Testis (tissue), 2 donors: ENCODE measurements at regions not wholly inside any gene's neighbourhood (a gene's known extent, or its start where the extent isn't known, plus 50 kb on each side); places are given as distances from the start of the nearest gene placed in this dataset.
"Not testable (repeated sequence)": the region's sequence is repeated elsewhere in the genome, so short reads cannot be mapped to it uniquely, and the experiment has no call there.

Experiments used
- DNase-seq: peaks from one replicate; pipeline ENCODE4 v3.0.0-alpha.2; 2019
- H3K27ac ChIP-seq, 2 donors: fragments of 200-600 bp; sonication (generic); one replicate each; pipeline ENCODE4 v1.5.1; 2019
- H3K27me3 ChIP-seq: fragments of 200-600 bp; sonication (generic); one replicate; pipeline ENCODE4 v1.5.1; 2019
- H3K36me3 ChIP-seq: fragments of 200-600 bp; sonication (generic); one replicate; pipeline ENCODE4 v1.5.1; 2017; ENCODE audit warnings: low read depth; ENCODE audit errors: missing control alignments
- H3K4me1 ChIP-seq: fragments of 200-600 bp; sonication (generic); one replicate; pipeline ENCODE4 v1.5.1; 2019
- H3K4me3 ChIP-seq, 2 donors: fragments of 200-600 bp; sonication (generic); one replicate each; pipeline ENCODE4 v1.5.1; 2017 to 2019
- H3K9me3 ChIP-seq: fragments of 200-600 bp; sonication (generic); one replicate; pipeline ENCODE4 v1.5.1; 2017
- CTCF ChIP-seq, 3 experiments: fragments of 450-650 bp in 2 of 3; fragments of 200-600 bp in 1 of 3; sonication (generic) in 1 of 3; IDR thresholded peaks; one replicate each; pipeline ENCODE4 v1.5.1; 2016 to 2019; ENCODE audit warnings: antibody characterized with exemption in 3 of 3, mild to moderate bottlenecking in 2 of 3, moderate library complexity in 1 of 3
- POLR2A ChIP-seq: fragments of 450-650 bp; IDR thresholded peaks from one replicate; pipeline ENCODE4 v1.6.1; 2017; ENCODE audit warnings: antibody characterized with exemption, mild to moderate bottlenecking, moderate library complexity
- WGBS, 2 donors: methylation state at CpG; one replicate each; pipeline ENCODE4 v1.1.5; 2018; 5-methylcytosine and 5-hydroxymethylcytosine counted together
- intact Hi-C: fragments of 100-400 bp; cut with DNase I; formaldehyde crosslinking; loops from one replicate; pipeline ENCODE4 v1.15.1; 2023; ENCODE audit warnings: low total_unique reads

DNA sequence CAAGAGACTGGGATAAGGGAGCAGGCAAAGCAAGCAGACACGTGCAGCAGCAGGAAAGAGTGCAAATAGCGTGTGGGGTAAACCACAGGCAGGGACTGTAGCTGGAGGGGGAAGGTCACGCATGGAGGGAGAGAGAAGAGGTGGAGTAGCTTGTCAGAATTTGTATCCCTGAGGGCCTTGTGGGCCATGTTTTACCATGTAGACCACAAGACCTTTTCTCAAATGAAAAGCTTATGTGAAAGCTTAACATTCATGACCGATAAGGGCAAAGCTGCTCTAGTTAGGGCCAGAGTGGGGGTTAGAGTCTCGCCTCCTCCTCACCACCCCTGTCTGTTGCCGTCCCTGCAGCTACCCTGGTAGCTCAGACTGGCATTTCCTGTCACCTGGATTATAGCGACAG is 152.9 kb upstream of the E2F7 start:
- WGBS, 2 donors: 85 to 95% methylated on average over 7 of the region's 7 CpGs
- intact Hi-C loops: no loop called here
- DNase-seq: no peak

DNA sequence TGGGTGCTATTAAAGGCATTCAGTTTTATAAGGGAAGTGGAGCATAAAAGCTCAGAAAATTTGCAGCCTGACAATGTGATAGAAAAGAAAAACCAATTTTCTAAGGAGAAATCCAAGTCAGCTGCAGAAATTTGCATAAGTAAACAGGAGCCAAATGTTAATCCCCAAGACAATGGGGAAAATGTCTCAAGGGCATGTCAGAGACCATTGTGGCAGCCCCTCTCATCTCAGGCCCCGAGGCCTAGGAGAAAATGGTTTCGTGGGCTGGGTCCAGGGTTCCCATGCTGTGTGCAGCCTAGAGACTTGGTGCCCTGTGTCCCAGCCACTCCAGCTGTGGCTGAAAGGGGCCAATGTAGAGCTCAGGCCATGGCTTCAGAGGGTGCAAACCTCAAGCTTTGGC is 150.8 kb upstream of the E2F7 start:
- H3K27me3 ChIP-seq, H3K36me3 ChIP-seq, H3K9me3 ChIP-seq, DNase-seq, H3K4me3 ChIP-seq, H3K27ac ChIP-seq, H3K4me1 ChIP-seq, intact Hi-C loops: not testable (repeated sequence)
- WGBS, 2 donors: 82 to 92% methylated on average over 2 of the region's 2 CpGs

More for the DNA sequence above, 152.9 kb upstream of the E2F7 start:
- no peaks in the 10 kb centered on the region for H3K9me3 ChIP-seq
- no peak overlapping the region for H3K4me3 ChIP-seq
- TF ChIP-seq POLR2A: no peak
- H3K4me1 ChIP-seq: no peaks in the 10 kb centered on the region
- no peaks in the 10 kb centered on the region for H3K27me3 ChIP-seq
- no peak overlapping the region for H3K27ac ChIP-seq
- no peaks in the 10 kb centered on the region for H3K36me3 ChIP-seq

DNA sequence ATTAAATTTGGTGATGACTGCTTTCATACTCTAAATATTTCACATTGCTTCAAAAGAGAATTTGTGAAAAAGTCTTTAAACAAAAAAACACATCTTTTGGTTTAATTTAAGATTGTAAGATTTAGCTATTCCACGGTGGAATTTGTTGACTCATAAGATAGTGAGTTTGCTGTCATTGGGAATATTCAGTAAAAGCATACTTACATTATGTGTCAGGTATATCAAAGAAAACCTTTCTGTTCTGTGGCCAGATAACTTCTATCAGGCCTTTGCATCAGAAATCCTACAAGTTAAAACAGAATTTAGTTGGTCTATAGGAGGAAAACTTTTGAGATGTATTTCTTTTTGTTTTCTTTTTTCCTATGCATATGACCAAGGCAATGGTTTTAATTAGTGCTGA is 148.8 kb upstream of the E2F7 start:
- no peaks in the 10 kb centered on the region for H3K9me3 ChIP-seq
- H3K4me1 ChIP-seq: no peaks in the 10 kb centered on the region
- no peak for TF ChIP-seq CTCF (IDR thresholded peaks at IDR 0.05)
- no peak overlapping the region for H3K4me3 ChIP-seq
- DNase-seq: no peak
- intact Hi-C loops: no loop called here
- no peaks in the 10 kb centered on the region for H3K36me3 ChIP-seq
- 92% methylated on average over 1 of the region's 1 CpG for WGBS, 2 donors
- no peak overlapping the region for H3K27ac ChIP-seq
- H3K27me3 ChIP-seq: no peaks in the 10 kb centered on the region

DNA sequence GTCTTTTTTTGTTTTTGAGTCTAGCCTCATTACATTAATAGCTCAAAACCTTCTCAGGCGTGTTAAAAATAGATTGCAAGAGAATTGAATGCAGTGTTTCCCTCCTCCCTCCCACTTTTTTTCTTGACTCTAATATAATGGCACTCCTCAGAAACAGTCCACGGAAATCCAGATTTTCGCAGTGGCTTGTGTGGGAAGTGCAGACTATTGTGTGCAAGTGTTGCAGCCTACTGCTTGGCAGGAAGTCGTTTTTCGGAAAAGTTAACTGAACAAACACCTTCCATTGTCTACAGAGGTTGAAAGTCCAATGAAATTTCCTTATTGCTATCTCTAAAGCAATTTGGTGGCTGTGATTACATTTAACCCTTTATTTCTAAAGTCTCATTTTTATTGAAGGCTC is 147.9 kb upstream of the E2F7 start:
- no peak overlapping the region for H3K27ac ChIP-seq
- no peaks in the 10 kb centered on the region for H3K9me3 ChIP-seq
- no peak for DNase-seq
- H3K36me3 ChIP-seq: no peaks in the 10 kb centered on the region
- 42 to 58% methylated on average over 5 of the region's 5 CpGs for WGBS, 2 donors
- H3K27me3 ChIP-seq: no peaks in the 10 kb centered on the region
- no peak overlapping the region for H3K4me3 ChIP-seq
- TF ChIP-seq CTCF (IDR thresholded peaks at IDR 0.05): no peak
- TF ChIP-seq POLR2A: no peak
- intact Hi-C loops: no loop called here
- H3K4me1 ChIP-seq: no peaks in the 10 kb centered on the region

- intact Hi-C loops: no loop called here
- TF ChIP-seq CTCF (IDR thresholded peaks at IDR 0.05) (no peak), POLR2A (no peak)
- DNase-seq: no peak
- Histone ChIP-seq H3K4me1 (no peaks in the 10 kb centered on the region), H3K27me3 (no peaks in the 10 kb centered on the region), H3K36me3 (no peaks in the 10 kb centered on the region), H3K9me3 (no peaks in the 10 kb centered on the region), H3K4me3 (no peak overlapping the region), H3K27ac (no peak overlapping the region)
- 93 to 96% methylated on average over 1 of the region's 1 CpG for WGBS, 2 donors
Measured at GRCh38 chr12:77210724-77211123, 145.4 kb upstream of the E2F7 start.

- no peak for DNase-seq
- Histone ChIP-seq H3K9me3 (no peaks in the 10 kb centered on the region), H3K27me3 (no peaks in the 10 kb centered on the region), H3K4me3 (no peak overlapping the region), H3K4me1 (no peaks in the 10 kb centered on the region), H3K27ac (no peak overlapping the region), H3K36me3 (no peaks in the 10 kb centered on the region)
- TF ChIP-seq POLR2A: no peak
- TF ChIP-seq CTCF (IDR thresholded peaks at IDR 0.05): no peak
- WGBS, 2 donors: 69 to 78% methylated on average over 3 of the region's 3 CpGs
- intact Hi-C loops: no loop called here
Measured at GRCh38 chr12:77204083-77204482, 138.7 kb upstream of the E2F7 start.
